WTC11 (cell line): ENCODE measurements at regions not wholly inside any gene's neighbourhood (a gene's known extent, or its start where the extent isn't known, plus 50 kb on each side); places are given as distances from the start of the nearest gene placed in this dataset.

Source experiments
- ATAC-seq: fragments of 200-7000 bp; cut with Tn5 transposase; 2 replicates; pipeline ENCODE4 v1.10.0; 2021; ENCODE audit warnings: mild to moderate bottlenecking, moderate library complexity
- CTCF ChIA-PET: fragments of 300-600 bp; sonication (Branson Sonifier 250); formaldehyde crosslinking; loops from one replicate; lab custom pipeline; 2021; ENCODE audit warnings: antibody characterized with exemption; lab: Charles Lee
- POLR2A ChIA-PET: fragments of 350-600 bp; sonication (Branson Sonifier 250); formaldehyde crosslinking; loops from one replicate; lab custom pipeline; 2021; ENCODE audit warnings: antibody characterized with exemption; lab: Charles Lee
- DNase-seq: peaks from one replicate; pipeline ENCODE4 v3.0.0; 2021; ENCODE audit warnings: low spot score
- H3K27ac Mint-ChIP-seq: 2 replicates; pipeline ENCODE4 v1.8.0; 2021; ENCODE audit warnings: mixed read lengths
- H3K27me3 Mint-ChIP-seq: 2 replicates; pipeline ENCODE4 v1.8.0; 2021; ENCODE audit warnings: low read depth, mild to moderate bottlenecking, moderate library complexity, mixed read lengths
- H3K36me3 Mint-ChIP-seq: 2 replicates; pipeline ENCODE4 v1.8.0; 2021; ENCODE audit warnings: mixed read lengths
- H3K4me1 Mint-ChIP-seq: 2 replicates; pipeline ENCODE4 v1.8.0; 2022; ENCODE audit warnings: mixed read lengths
- H3K4me3 Mint-ChIP-seq: 2 replicates; pipeline ENCODE4 v1.8.0; 2021; ENCODE audit warnings: mild to moderate bottlenecking, moderate library complexity, mixed read lengths
- H3K9me3 Mint-ChIP-seq: 2 replicates; pipeline ENCODE4 v1.8.0; 2021; ENCODE audit warnings: mixed read lengths
- CREB1 ChIP-seq: sonication (generic); formaldehyde crosslinking; IDR thresholded peaks from 2 replicates; pipeline ENCODE4 v1.8.0; 2023; ENCODE audit warnings: mild to moderate bottlenecking, missing genetic modification reagents
- CREM ChIP-seq: sonication (generic); formaldehyde crosslinking; IDR thresholded peaks from 2 replicates; pipeline ENCODE4 v1.8.1; 2022; ENCODE audit warnings: mild to moderate bottlenecking, missing genetic modification reagents, moderate library complexity
- CTCF ChIP-seq: fragments of 200-600 bp; IDR thresholded peaks from 2 replicates; pipeline ENCODE4 v1.8.0; 2022; ENCODE audit warnings: antibody characterized with exemption
- E2F4 ChIP-seq: sonication (generic); formaldehyde crosslinking; IDR thresholded peaks from 2 replicates; pipeline ENCODE4 v1.8.1; 2022; ENCODE audit warnings: low read depth, mild to moderate bottlenecking, moderate library complexity, missing genetic modification reagents, borderline replicate concordance
- ERG ChIP-seq: fragments of 250-450 bp; sonication (Bioruptor Pico); IDR thresholded peaks from 2 replicates; pipeline ENCODE4 v1.8.0; 2021; ENCODE audit warnings: mild to moderate bottlenecking
- ESRRA ChIP-seq: sonication (generic); formaldehyde crosslinking; IDR thresholded peaks from 2 replicates; pipeline ENCODE4 v1.8.1; 2022; ENCODE audit warnings: mild to moderate bottlenecking, missing genetic modification reagents, borderline replicate concordance
- GTF2I ChIP-seq: fragments of 250-450 bp; sonication (Bioruptor Pico); conservative IDR thresholded peaks from 2 replicates; pipeline ENCODE4 v1.4.0; 2021; ENCODE audit warnings: mild to moderate bottlenecking
- HMGA2 ChIP-seq: fragments of 250-450 bp; sonication (Bioruptor Pico); IDR thresholded peaks from 2 replicates; pipeline ENCODE4 v1.4.0; 2021; ENCODE audit warnings: mild to moderate bottlenecking, moderate library complexity
- HMGXB4 ChIP-seq: sonication (generic); formaldehyde crosslinking; IDR thresholded peaks from 2 replicates; pipeline ENCODE4 v1.8.1; 2023; ENCODE audit warnings: mild to moderate bottlenecking, moderate library complexity, missing genetic modification reagents
- IRF2 ChIP-seq: sonication (generic); formaldehyde crosslinking; IDR thresholded peaks from 2 replicates; pipeline ENCODE4 v1.8.0; 2022; ENCODE audit warnings: low read depth, missing genetic modification reagents, borderline replicate concordance
- JAZF1 ChIP-seq: fragments of 250-450 bp; sonication (Bioruptor Pico); IDR thresholded peaks from 2 replicates; pipeline ENCODE4 v1.9.0; 2021; ENCODE audit warnings: moderate library complexity, mild to moderate bottlenecking, inconsistent platforms
- NFATC4 ChIP-seq: fragments of 250-450 bp; sonication (Bioruptor Pico); IDR thresholded peaks from 2 replicates; pipeline ENCODE4 v1.9.0; 2021; ENCODE audit warnings: mild to moderate bottlenecking
- NFE2L1 ChIP-seq: sonication (generic); formaldehyde crosslinking; IDR thresholded peaks from 2 replicates; pipeline ENCODE4 v1.8.1; 2023; ENCODE audit warnings: missing genetic modification reagents
- NR1H2 ChIP-seq: sonication (generic); formaldehyde crosslinking; IDR thresholded peaks from 2 replicates; pipeline ENCODE4 v1.9.0; 2021; ENCODE audit warnings: mild to moderate bottlenecking, moderate library complexity, missing genetic modification reagents
- PRDM15 ChIP-seq: sonication (generic); formaldehyde crosslinking; IDR thresholded peaks from 2 replicates; pipeline ENCODE4 v1.8.0; 2022; ENCODE audit warnings: missing genetic modification reagents
- SP1 ChIP-seq: sonication (generic); formaldehyde crosslinking; conservative IDR thresholded peaks from 2 replicates; pipeline ENCODE4 v1.8.1; 2022; ENCODE audit warnings: missing genetic modification reagents
- TP53 ChIP-seq: sonication (generic); formaldehyde crosslinking; IDR thresholded peaks from 2 replicates; pipeline ENCODE4 v1.8.1; 2023; ENCODE audit warnings: mild to moderate bottlenecking, missing genetic modification reagents
- ZNF138 ChIP-seq: sonication (generic); formaldehyde crosslinking; conservative IDR thresholded peaks from 2 replicates; pipeline ENCODE4 v1.8.1; 2022; ENCODE audit warnings: mild to moderate bottlenecking, moderate library complexity, missing genetic modification reagents
- ZNF232 ChIP-seq: sonication (generic); formaldehyde crosslinking; IDR thresholded peaks from 2 replicates; pipeline ENCODE4 v1.8.0; 2022; ENCODE audit warnings: mild to moderate bottlenecking, missing genetic modification reagents
- ZNF425 ChIP-seq: fragments of 250-450 bp; sonication (Bioruptor Pico); conservative IDR thresholded peaks from 2 replicates; pipeline ENCODE4 v1.9.0; 2021; ENCODE audit warnings: mild to moderate bottlenecking
- ZNF671 ChIP-seq: fragments of 250-450 bp; sonication (Bioruptor Pico); IDR thresholded peaks from 2 replicates; pipeline ENCODE4 v1.8.0; 2021; ENCODE audit warnings: mild to moderate bottlenecking
- ZSCAN18 ChIP-seq: fragments of 250-450 bp; sonication (Bioruptor Pico); IDR thresholded peaks from 2 replicates; pipeline ENCODE4 v2.1.2; 2022; ENCODE audit warnings: mild to moderate bottlenecking, moderate library complexity

- no peak for TF ChIP-seq HMGA2
- TF ChIP-seq CTCF: no peak
- no peak for TF ChIP-seq CREM (CRISPR knock-in tag)
- no peak for TF ChIP-seq GTF2I (CRISPR knock-in tag)
- TF ChIP-seq JAZF1: no peak
- TF ChIP-seq NR1H2 (CRISPR knock-in tag): no peak
- TF ChIP-seq HMGXB4 (CRISPR knock-in tag): no peak
- no peak for TF ChIP-seq PRDM15 (CRISPR knock-in tag)
- TF ChIP-seq E2F4 (CRISPR knock-in tag): no peak
- no peak for TF ChIP-seq NFATC4 (CRISPR knock-in tag)
These were observed 72.9 kb upstream of the FRMD6 start (continued) for GRCh38 chr14:51578853-51579252.

- Mint-ChIP-seq H3K4me3 (no peak overlapping the region), H3K27ac (no peak overlapping the region), H3K36me3 (no peaks in the 10 kb centered on the region), H3K27me3 (peaks cover 11% of the 10 kb centered on the region), H3K9me3 (no peaks in the 10 kb centered on the region), H3K4me1 (peaks cover 18% of the 10 kb centered on the region)
- ChIA-PET POLR2A (no interaction called here), CTCF (no interaction called here)
- ATAC-seq (no peak), DNase-seq (no peak)
- no peak for TF ChIP-seq E2F4 (CRISPR knock-in tag)
- no peak for TF ChIP-seq ZNF138 (CRISPR knock-in tag)
- TF ChIP-seq TP53 (CRISPR knock-in tag): no peak
- TF ChIP-seq ZNF425 (CRISPR knock-in tag): no peak
- no peak for TF ChIP-seq ZNF671 (CRISPR knock-in tag)
- no peak for TF ChIP-seq SP1 (CRISPR knock-in tag)
- TF ChIP-seq CREB1 (CRISPR knock-in tag): no peak
- TF ChIP-seq NFE2L1: no peak
- no peak for TF ChIP-seq ESRRA (CRISPR knock-in tag)
- no peak for TF ChIP-seq ZSCAN18 (CRISPR knock-in tag)
- no peak for TF ChIP-seq IRF2
- no peak for TF ChIP-seq ERG (CRISPR knock-in tag)
- no peak for TF ChIP-seq ZNF232 (CRISPR knock-in tag)
These were observed 70.5 kb upstream of the FRMD6 start for GRCh38 chr14:51581017-51581881.
